WTC11 (cell line): ENCODE measurements at regions not wholly inside any gene's neighbourhood (a gene's known extent, or its start where the extent isn't known, plus 50 kb on each side); places are given as distances from the start of the nearest gene placed in this dataset.

Experiments
- ATAC-seq: fragments of 200-7000 bp; cut with Tn5 transposase; 2 replicates; pipeline ENCODE4 v1.10.0; 2021; ENCODE audit warnings: mild to moderate bottlenecking, moderate library complexity
- CTCF ChIA-PET: fragments of 300-600 bp; sonication (Branson Sonifier 250); formaldehyde crosslinking; loops from one replicate; lab custom pipeline; 2021; ENCODE audit warnings: antibody characterized with exemption; lab: Charles Lee
- POLR2A ChIA-PET: fragments of 350-600 bp; sonication (Branson Sonifier 250); formaldehyde crosslinking; loops from one replicate; lab custom pipeline; 2021; ENCODE audit warnings: antibody characterized with exemption; lab: Charles Lee
- DNase-seq: peaks from one replicate; pipeline ENCODE4 v3.0.0; 2021; ENCODE audit warnings: low spot score
- H3K27ac Mint-ChIP-seq: 2 replicates; pipeline ENCODE4 v1.8.0; 2021; ENCODE audit warnings: mixed read lengths
- H3K27me3 Mint-ChIP-seq: 2 replicates; pipeline ENCODE4 v1.8.0; 2021; ENCODE audit warnings: low read depth, mild to moderate bottlenecking, moderate library complexity, mixed read lengths
- H3K36me3 Mint-ChIP-seq: 2 replicates; pipeline ENCODE4 v1.8.0; 2021; ENCODE audit warnings: mixed read lengths
- H3K4me1 Mint-ChIP-seq: 2 replicates; pipeline ENCODE4 v1.8.0; 2022; ENCODE audit warnings: mixed read lengths
- H3K4me3 Mint-ChIP-seq: 2 replicates; pipeline ENCODE4 v1.8.0; 2021; ENCODE audit warnings: mild to moderate bottlenecking, moderate library complexity, mixed read lengths
- H3K9me3 Mint-ChIP-seq: 2 replicates; pipeline ENCODE4 v1.8.0; 2021; ENCODE audit warnings: mixed read lengths
- ARID4B ChIP-seq: sonication (generic); formaldehyde crosslinking; IDR thresholded peaks from 2 replicates; pipeline ENCODE4 v1.8.0; 2023; ENCODE audit warnings: missing genetic modification reagents, mild to moderate bottlenecking, borderline replicate concordance
- FOXJ3 ChIP-seq: sonication (generic); formaldehyde crosslinking; IDR thresholded peaks from 2 replicates; pipeline ENCODE4 v1.9.0; 2021; ENCODE audit warnings: missing genetic modification reagents, mild to moderate bottlenecking, borderline replicate concordance
- FOXK1 ChIP-seq: sonication (generic); formaldehyde crosslinking; IDR thresholded peaks from 2 replicates; pipeline ENCODE4 v1.8.0; 2022; ENCODE audit warnings: mild to moderate bottlenecking, moderate library complexity, missing genetic modification reagents
- HMGXB4 ChIP-seq: sonication (generic); formaldehyde crosslinking; IDR thresholded peaks from 2 replicates; pipeline ENCODE4 v1.8.1; 2023; ENCODE audit warnings: mild to moderate bottlenecking, moderate library complexity, missing genetic modification reagents
- IRF2 ChIP-seq: sonication (generic); formaldehyde crosslinking; IDR thresholded peaks from 2 replicates; pipeline ENCODE4 v1.8.0; 2022; ENCODE audit warnings: low read depth, missing genetic modification reagents, borderline replicate concordance
- KAT7 ChIP-seq: sonication (generic); formaldehyde crosslinking; IDR thresholded peaks from 2 replicates; pipeline ENCODE4 v1.8.1; 2023; ENCODE audit warnings: missing genetic modification reagents, mild to moderate bottlenecking, borderline replicate concordance
- MAX ChIP-seq: sonication (generic); formaldehyde crosslinking; IDR thresholded peaks from 2 replicates; pipeline ENCODE4 v1.8.0; 2022; ENCODE audit warnings: mild to moderate bottlenecking, missing genetic modification reagents
- MXD4 ChIP-seq: fragments of 250-450 bp; sonication (Bioruptor Pico); IDR thresholded peaks from 2 replicates; pipeline ENCODE4 v1.8.0; 2021; ENCODE audit warnings: mild to moderate bottlenecking, moderate library complexity, borderline replicate concordance
- NFYB ChIP-seq: sonication (generic); formaldehyde crosslinking; conservative IDR thresholded peaks from 2 replicates; pipeline ENCODE4 v1.8.0; 2022; ENCODE audit warnings: low read depth, missing genetic modification reagents
- NR1H2 ChIP-seq: sonication (generic); formaldehyde crosslinking; IDR thresholded peaks from 2 replicates; pipeline ENCODE4 v1.9.0; 2021; ENCODE audit warnings: mild to moderate bottlenecking, moderate library complexity, missing genetic modification reagents
- NR3C1 ChIP-seq: sonication (generic); formaldehyde crosslinking; conservative IDR thresholded peaks from 2 replicates; pipeline ENCODE4 v1.8.1; 2023; ENCODE audit warnings: low read depth, mild to moderate bottlenecking, missing genetic modification reagents
- RELA ChIP-seq: sonication (generic); formaldehyde crosslinking; IDR thresholded peaks from 2 replicates; pipeline ENCODE4 v1.8.1; 2022; ENCODE audit warnings: missing genetic modification reagents, mild to moderate bottlenecking, borderline replicate concordance
- SMAD4 ChIP-seq: sonication (generic); formaldehyde crosslinking; IDR thresholded peaks from 2 replicates; pipeline ENCODE4 v1.8.0; 2022; ENCODE audit warnings: mild to moderate bottlenecking, missing genetic modification reagents
- USF2 ChIP-seq: sonication (generic); formaldehyde crosslinking; IDR thresholded peaks from 2 replicates; pipeline ENCODE4 v1.8.1; 2023; ENCODE audit warnings: mild to moderate bottlenecking, missing genetic modification reagents, moderate library complexity
- ZMAT4 ChIP-seq: fragments of 250-450 bp; sonication (Bioruptor Pico); IDR thresholded peaks from 2 replicates; pipeline ENCODE4 v1.9.0; 2021; ENCODE audit warnings: mild to moderate bottlenecking
- ZNF396 ChIP-seq: fragments of 250-450 bp; sonication (Bioruptor Pico); IDR thresholded peaks from 2 replicates; pipeline ENCODE4 v1.8.0; 2021; ENCODE audit warnings: mild to moderate bottlenecking, moderate library complexity, borderline replicate concordance
- TF ChIP-seq, protein P1 (sequence below): fragments of 250-450 bp; sonication (Bioruptor Pico); IDR thresholded peaks from 2 replicates; pipeline ENCODE4 v2.1.2; 2022; ENCODE audit warnings: mild to moderate bottlenecking, moderate library complexity
- TF ChIP-seq, protein P2 (sequence below): sonication (generic); formaldehyde crosslinking; IDR thresholded peaks from 2 replicates; pipeline ENCODE4 v1.8.1; 2023; ENCODE audit warnings: mild to moderate bottlenecking, missing genetic modification reagents
- TF ChIP-seq, protein P3 (sequence below): sonication (generic); formaldehyde crosslinking; IDR thresholded peaks from 2 replicates; pipeline ENCODE4 v1.8.1; 2022; ENCODE audit warnings: missing genetic modification reagents, borderline replicate concordance

- TF ChIP-seq, protein P1, sequence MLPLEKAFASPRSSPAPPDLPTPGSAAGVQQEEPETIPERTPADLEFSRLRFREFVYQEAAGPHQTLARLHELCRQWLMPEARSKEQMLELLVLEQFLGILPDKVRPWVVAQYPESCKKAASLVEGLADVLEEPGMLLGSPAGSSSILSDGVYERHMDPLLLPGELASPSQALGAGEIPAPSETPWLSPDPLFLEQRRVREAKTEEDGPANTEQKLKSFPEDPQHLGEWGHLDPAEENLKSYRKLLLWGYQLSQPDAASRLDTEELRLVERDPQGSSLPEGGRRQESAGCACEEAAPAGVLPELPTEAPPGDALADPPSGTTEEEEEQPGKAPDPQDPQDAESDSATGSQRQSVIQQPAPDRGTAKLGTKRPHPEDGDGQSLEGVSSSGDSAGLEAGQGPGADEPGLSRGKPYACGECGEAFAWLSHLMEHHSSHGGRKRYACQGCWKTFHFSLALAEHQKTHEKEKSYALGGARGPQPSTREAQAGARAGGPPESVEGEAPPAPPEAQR (CRISPR knock-in tag) = no peak
- TF ChIP-seq, protein P2, sequence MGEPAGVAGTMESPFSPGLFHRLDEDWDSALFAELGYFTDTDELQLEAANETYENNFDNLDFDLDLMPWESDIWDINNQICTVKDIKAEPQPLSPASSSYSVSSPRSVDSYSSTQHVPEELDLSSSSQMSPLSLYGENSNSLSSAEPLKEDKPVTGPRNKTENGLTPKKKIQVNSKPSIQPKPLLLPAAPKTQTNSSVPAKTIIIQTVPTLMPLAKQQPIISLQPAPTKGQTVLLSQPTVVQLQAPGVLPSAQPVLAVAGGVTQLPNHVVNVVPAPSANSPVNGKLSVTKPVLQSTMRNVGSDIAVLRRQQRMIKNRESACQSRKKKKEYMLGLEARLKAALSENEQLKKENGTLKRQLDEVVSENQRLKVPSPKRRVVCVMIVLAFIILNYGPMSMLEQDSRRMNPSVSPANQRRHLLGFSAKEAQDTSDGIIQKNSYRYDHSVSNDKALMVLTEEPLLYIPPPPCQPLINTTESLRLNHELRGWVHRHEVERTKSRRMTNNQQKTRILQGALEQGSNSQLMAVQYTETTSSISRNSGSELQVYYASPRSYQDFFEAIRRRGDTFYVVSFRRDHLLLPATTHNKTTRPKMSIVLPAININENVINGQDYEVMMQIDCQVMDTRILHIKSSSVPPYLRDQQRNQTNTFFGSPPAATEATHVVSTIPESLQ (CRISPR knock-in tag) = no peak
- no peak for TF ChIP-seq ZNF396 (CRISPR knock-in tag)
- no peak for TF ChIP-seq MXD4
- TF ChIP-seq, all 79 proteins: peak for 0
Observed at GRCh38 chr16:86224629-86225028, 285.7 kb upstream of the FOXF1 start (continued).

DNA sequence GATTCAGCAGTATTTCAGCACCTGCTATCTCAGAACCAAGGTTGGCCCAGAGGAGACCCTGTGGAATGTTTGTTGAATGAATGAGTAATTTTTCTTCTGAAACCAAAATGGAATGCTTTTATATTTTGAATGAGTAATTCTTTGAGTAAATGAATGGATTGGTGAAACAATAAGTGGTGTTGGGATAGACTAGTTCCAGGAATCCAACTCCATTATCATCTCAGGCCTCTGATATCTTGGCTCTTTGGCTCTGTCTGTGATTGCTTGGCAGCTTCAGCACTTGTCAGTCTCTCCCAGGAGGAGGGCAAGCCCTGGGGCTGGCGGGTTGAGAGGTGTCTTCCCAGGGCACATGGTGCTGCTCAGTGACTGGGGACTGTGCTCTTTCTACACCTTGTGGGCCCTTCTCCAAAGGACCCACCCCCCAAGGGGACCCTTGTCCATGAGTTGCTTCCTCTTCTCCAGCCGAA is 284.4 kb upstream of the FOXF1 start:
- DNase-seq (no peak), ATAC-seq (no peak)
- Mint-ChIP-seq H3K4me1 (peaks cover 7% of the 10 kb centered on the region), H3K36me3 (no peaks in the 10 kb centered on the region), H3K4me3 (no peak overlapping the region), H3K9me3 (no peaks in the 10 kb centered on the region), H3K27ac (no peak overlapping the region), H3K27me3 (0 out of 2 replicates have a peak, but pooled peaks cover under 1% of the 10 kb centered on the region)
- ChIA-PET POLR2A (no interaction called here), CTCF (no interaction called here)
- TF ChIP-seq KAT7 (CRISPR knock-in tag) (no peak), FOXK1 (CRISPR knock-in tag) (no peak), NR1H2 (no peak), USF2 (no peak), NR3C1 (CRISPR knock-in tag) (no peak), HMGXB4 (no peak), ARID4B (no peak), IRF2 (CRISPR knock-in tag) (no peak), MAX (CRISPR knock-in tag) (no peak), RELA (CRISPR knock-in tag) (no peak), NFYB (CRISPR knock-in tag) (no peak), SMAD4 (CRISPR knock-in tag) (no peak), FOXJ3 (no peak), ZMAT4 (CRISPR knock-in tag) (no peak)
- TF ChIP-seq, protein P3, sequence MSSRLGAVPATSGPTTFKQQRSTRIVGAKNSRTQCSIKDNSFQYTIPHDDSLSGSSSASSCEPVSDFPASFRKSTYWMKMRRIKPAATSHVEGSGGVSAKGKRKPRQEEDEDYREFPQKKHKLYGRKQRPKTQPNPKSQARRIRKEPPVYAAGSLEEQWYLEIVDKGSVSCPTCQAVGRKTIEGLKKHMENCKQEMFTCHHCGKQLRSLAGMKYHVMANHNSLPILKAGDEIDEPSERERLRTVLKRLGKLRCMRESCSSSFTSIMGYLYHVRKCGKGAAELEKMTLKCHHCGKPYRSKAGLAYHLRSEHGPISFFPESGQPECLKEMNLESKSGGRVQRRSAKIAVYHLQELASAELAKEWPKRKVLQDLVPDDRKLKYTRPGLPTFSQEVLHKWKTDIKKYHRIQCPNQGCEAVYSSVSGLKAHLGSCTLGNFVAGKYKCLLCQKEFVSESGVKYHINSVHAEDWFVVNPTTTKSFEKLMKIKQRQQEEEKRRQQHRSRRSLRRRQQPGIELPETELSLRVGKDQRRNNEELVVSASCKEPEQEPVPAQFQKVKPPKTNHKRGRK (CRISPR knock-in tag) = no peak
- TF ChIP-seq, protein P1 (CRISPR knock-in tag) = no peak
